ENCODE measurements at regions not wholly inside any gene's neighbourhood (a gene's known extent, or its start where the extent isn't known, plus 50 kb on each side); places are given as distances from the start of the nearest gene placed in this dataset.

DNA sequence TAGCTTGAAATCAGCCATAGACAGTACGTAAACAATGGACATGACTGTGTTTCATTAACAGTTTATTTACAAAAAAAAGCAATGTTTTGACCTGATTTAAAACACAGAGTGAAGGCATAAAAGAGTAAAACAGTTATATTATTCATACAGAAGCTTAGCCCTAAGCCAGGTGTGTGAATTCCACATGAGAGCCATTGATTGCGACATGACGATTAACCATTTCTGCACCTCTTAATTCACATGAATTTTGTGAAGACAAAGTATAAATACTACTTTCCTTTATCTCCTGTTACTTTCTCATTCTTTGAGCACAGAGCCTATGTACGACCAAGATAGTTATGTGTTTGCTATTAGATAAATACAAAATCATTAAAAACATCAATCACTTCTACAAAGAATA, 55.0 kb upstream of the MAGEB18 start:
- no peak for ATAC-seq
- 80 to 82% methylated on average over 2 to 4 of the region's 4 CpGs for WGBS, 2 donors (ENCODE audit: low coverage in 1 of 2)

More for the DNA sequence above, 55.0 kb upstream of the MAGEB18 start:
- TF ChIP-seq POLR2A (IDR thresholded peaks at IDR 0.05) (no peak), POLR2AphosphoS5 (IDR thresholded peaks at IDR 0.05) (no peak), EP300 (IDR thresholded peaks at IDR 0.05) (no peak)
- TF ChIP-seq, protein P1, sequence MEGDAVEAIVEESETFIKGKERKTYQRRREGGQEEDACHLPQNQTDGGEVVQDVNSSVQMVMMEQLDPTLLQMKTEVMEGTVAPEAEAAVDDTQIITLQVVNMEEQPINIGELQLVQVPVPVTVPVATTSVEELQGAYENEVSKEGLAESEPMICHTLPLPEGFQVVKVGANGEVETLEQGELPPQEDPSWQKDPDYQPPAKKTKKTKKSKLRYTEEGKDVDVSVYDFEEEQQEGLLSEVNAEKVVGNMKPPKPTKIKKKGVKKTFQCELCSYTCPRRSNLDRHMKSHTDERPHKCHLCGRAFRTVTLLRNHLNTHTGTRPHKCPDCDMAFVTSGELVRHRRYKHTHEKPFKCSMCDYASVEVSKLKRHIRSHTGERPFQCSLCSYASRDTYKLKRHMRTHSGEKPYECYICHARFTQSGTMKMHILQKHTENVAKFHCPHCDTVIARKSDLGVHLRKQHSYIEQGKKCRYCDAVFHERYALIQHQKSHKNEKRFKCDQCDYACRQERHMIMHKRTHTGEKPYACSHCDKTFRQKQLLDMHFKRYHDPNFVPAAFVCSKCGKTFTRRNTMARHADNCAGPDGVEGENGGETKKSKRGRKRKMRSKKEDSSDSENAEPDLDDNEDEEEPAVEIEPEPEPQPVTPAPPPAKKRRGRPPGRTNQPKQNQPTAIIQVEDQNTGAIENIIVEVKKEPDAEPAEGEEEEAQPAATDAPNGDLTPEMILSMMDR (IDR thresholded peaks at IDR 0.05) = no peak
- H3K4me3 ChIP-seq = no peak overlapping the region
- no peaks in the 10 kb centered on the region for H3K36me3 ChIP-seq
- no peaks in the 10 kb centered on the region for H3K4me1 ChIP-seq
- no peak overlapping the region for H3K27ac ChIP-seq
- H3K27me3 ChIP-seq = no peaks in the 10 kb centered on the region
- H3K9me3 ChIP-seq = no peaks in the 10 kb centered on the region

Data from gastroesophageal sphincter (tissue), 4 donors.